Dermis blood vessel endothelial cell (primary cell): ENCODE measurements at regions not wholly inside any gene's neighbourhood (a gene's known extent, or its start where the extent isn't known, plus 50 kb on each side); places are given as distances from the start of the nearest gene placed in this dataset.

Experiments
- DNase-seq: peaks from one replicate; pipeline ENCODE4 v3.0.0; 2010

GRCh38 chr2:149849591-149849990, 262.0 kb upstream of the MMADHC start:
- DNase-seq = no peak

DNA sequence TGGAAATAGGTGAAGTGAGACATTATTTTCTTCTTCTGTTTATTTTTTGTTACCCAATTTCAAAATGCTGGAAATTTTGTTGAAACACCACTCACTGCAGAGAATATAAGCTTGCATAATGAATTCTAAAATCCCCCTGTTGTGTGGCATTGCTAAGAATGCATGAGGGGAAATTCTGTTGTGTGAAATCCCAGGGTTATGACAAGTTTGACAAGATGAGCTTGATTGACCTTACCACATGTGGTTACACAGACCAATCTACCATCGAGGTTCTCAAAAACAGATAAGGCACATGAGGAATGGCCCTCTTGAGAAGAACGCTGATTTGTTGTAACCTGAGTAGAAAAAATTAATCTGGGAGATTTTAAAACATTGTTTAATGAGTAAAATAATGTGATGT, 261.6 kb upstream of the MMADHC start:
- no peak for DNase-seq

DNA sequence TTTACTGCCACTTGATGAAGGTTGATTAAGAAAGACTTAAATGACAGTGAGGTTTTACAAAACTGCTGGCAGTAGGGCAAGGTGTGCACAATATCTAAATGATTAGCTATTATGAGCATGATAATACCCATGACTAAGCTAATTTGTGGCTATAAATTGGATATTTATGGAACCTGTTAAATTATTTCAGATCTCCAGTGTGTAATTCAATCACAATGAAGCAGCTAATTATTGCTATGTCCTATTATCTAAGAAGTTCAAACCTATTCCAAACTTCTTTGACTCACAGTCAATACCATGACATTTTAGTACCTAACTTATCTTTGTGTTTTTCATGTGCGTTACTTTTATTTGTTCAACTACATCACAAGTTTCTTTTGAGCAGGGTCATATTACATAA, 253.8 kb upstream of the MMADHC start:
- DNase-seq = no peak

DNA sequence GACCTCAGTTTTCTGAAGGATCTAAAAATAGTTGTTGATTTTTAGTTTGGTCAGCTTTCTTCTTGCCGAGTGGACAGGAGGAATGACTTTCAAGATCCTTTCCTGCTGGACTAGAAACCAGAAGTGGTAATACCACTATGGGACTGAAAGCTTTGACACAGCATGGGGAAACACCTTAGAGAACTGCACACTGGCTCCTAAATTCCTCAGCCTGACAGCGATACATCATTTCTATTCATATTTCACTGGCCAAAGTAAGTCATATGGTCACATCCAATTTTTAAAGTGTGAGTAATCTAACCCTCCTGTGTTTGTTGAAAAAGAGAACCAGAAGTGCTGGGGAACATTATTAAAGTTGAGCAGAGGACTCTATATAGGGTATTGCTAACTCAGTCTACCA, 244.7 kb upstream of the MMADHC start:
- no peak for DNase-seq

- DNase-seq = no peak
Measured at GRCh38 chr2:149828520-149829210, 241.1 kb upstream of the MMADHC start.

GRCh38 chr2:149827585-149828126, 240.1 kb upstream of the MMADHC start:
- peak; percentile 64 for DNase-seq

DNA sequence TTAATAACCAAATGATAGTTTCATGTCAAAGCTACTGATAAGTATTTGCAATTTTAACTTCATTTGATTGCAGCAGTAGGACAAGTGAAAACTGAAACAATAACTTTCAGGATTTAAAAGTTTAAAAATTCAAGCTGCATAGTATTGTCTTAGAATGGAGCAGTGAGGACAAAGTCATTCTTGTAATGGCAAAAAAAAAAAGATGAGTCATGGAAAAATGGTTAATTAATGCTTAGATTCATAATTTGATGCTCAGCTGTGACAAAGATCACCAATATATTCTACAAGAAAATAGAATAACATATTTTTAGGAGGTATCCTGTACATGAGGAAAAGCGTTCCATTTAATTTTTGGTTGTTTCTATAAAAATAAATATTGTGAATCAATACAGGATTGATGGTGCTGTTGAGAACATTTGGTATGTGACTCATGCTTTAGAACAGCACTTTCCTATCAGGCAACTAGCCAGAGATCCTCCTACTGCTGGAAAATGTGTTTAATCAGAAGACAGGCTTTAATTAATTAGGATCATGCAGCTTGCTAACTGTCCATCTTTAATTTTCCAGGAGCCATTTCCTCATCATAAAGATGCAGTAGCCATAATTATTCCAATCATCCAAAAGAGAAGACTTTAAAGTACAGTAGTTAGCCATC, 239.0 kb upstream of the MMADHC start:
- peak; percentile 63 for DNase-seq

DNA sequence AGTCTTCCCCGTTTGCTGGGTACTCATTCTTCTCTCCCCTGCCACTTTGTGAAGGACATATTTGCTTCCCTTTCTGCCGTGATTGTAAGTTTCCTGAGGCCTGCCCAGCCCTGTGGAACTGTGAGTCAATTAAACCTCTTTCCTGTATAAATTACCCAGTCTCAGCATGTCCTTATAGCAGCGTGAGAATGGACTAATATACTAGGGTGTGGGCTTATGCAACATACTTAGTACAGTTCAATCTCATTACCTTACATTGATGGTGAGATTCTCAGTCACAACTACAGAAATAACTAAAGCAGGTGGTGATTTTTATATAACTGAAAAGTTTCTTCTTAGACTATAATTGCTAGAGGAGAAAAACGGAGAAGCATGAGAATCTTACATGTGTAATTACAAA, 237.9 kb upstream of the MMADHC start:
- DNase-seq = no peak

- no peak for DNase-seq
Measured at GRCh38 chr2:149824136-149824535, 236.6 kb upstream of the MMADHC start.

- DNase-seq = no peak
Measured at GRCh38 chr2:149819356-149819957, 231.9 kb upstream of the MMADHC start.

- no peak for DNase-seq
Measured at GRCh38 chr2:149816756-149817551, 229.4 kb upstream of the MMADHC start.

- no peak for DNase-seq
Measured at GRCh38 chr2:149815941-149816340, 228.4 kb upstream of the MMADHC start.

- DNase-seq = no peak
Measured at GRCh38 chr2:149814901-149815300, 227.3 kb upstream of the MMADHC start.

DNA sequence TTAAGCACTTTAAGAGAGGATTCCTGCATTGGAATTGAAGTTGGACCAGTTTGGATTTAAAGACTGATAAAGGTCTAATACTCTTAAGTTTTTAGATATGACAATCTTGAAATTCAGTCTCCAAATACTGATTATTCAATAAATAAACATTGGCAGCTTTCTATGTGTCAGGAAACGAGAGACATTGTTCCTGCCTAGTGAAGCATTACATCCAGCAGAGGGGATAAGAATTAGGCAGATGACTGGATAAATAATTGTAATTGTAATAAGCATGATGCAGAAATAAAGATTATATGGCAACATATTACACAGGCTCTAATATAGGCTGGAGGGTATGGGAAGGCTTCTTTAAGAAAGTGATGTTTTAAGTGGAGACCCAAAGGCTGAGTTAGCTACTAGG, 226.5 kb upstream of the MMADHC start:
- DNase-seq = no peak

DNA sequence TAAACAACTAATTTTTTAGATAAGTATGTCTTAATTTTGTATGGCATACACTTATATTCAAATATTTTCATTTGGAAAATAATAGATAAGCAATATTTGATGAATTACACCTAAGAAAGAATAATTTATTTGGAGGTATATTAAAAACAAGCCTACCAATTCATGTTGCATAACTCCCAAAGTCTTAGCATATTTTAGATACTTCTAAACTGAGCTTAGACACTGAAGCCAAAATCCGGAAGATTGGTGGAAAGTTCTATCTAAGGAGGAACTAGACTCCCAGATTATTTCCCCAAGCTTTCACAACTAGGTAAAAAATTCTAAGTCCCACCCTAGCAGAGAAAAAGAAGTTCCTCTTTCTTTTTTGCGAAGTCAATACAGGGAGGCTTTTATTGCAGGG, 221.0 kb upstream of the MMADHC start:
- DNase-seq = no peak

- no peak for DNase-seq
Measured at GRCh38 chr2:149806651-149807050, 219.1 kb upstream of the MMADHC start.

GRCh38 chr2:149800624-149801542, 213.3 kb upstream of the MMADHC start:
- no peak for DNase-seq

GRCh38 chr2:149799013-149799705, 211.6 kb upstream of the MMADHC start:
- peak; percentile 72 for DNase-seq

- DNase-seq = no peak
Measured at GRCh38 chr2:149797030-149797429, 209.5 kb upstream of the MMADHC start.

DNA sequence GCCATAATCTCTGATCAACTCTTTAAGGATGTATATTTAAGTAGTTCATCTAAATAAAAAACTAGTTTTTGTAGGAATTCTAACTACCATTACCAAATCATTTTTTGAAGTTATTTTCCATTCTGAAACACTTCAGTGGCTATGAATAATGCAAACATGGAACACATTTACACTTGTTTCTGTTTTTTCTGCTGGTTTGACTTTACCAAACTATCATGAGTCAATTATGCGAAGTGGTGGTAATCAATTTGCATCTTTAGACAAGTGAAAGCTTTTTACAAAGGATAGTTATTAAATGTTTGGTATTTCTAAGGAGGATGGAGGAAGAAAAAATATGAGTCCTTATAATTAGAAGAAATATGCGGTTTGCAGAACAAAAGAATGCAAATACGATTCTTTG, 202.0 kb upstream of the MMADHC start:
- DNase-seq = no peak

GRCh38 chr2:149787206-149787605, 199.6 kb upstream of the MMADHC start:
- DNase-seq = no peak
